Embryonic facial prominence (tissue), 1 donor: ENCODE measurements at regions not wholly inside any gene's neighbourhood (a gene's known extent, or its start where the extent isn't known, plus 50 kb on each side); places are given as distances from the start of the nearest gene placed in this dataset.
"Not testable (repeated sequence)": the region's sequence is repeated elsewhere in the genome, so short reads cannot be mapped to it uniquely, and the experiment has no call there.

ENCODE experiments used
- DNase-seq: peaks from one replicate; pipeline ENCODE4 v3.0.0-alpha.2; 2016; ENCODE audit errors: extremely low spot score

DNA sequence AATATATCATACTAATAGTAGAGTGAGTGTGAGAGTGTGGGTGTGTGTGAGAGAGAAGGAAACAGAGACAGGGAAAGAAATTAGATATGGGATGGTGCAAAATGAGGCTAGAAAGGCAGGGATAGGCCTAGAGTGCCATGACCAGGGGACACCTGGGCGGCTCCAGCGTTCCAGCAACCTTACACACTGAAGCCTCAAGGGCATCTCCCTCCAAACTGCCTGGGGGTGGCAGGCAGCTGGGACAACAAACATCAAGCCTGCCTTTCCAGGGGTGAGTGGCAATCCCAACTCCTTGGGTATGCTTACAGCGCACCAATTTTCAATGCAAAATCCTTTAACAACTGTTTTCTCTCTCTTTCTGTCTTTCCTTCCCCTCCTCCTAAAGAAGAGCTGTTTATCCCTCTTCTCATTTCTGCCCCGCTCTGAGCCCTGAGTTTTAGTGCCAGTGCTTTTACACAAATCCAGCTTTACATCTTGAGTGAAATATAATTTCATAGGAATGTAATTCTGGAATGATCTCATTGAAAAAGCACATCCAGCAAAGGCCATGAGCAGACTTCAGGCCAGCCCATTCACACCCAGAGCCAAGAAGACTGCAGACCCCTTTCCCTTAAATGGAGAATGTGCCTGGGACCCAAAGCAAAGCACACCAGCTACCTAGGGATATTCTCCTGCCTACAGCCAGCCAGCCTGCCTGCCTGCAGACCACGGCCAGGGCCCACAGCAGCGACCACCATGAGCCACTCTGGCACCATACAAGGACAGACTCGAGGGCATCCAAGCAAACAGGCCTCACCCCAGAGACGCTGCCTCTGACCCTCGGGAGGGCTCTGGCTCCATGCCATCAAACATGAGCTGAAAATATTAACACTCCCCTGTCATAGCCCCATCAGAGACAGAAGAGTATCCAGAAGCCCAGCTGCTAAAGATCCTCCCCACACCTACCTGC is 90.3 kb downstream of the RPL27A start:
- DNase-seq = no peak

DNA sequence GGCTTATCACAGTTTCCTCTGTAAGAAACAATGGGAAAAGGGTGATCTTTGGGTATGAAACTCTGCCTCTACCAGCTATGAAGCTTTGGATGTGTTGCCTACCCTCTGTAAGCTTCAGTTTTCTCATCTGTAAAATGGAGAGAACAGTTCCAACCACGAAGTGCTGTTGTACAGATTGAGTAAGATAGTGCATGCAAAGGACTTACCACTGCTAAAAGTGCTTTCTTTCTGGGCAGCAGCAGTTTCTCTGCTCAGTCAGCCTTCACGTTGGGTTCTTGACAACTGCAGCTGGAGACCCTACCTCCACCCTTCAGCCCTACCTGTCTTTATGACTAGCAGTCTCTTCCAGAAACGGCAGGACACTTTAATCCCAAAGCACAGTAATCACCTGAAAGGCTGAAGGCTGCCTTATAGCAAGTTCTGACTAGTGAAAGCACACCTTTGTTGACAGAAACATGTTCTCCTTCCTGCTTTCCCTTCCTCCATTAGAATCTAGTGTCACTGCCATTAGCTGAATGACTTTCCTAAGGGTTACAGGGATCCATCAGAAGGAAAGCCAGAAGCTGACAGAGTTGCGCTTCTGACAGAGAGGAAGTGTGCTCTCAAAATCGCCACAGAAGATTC is 91.4 kb downstream of the RPL27A start:
- DNase-seq = no peak

DNA sequence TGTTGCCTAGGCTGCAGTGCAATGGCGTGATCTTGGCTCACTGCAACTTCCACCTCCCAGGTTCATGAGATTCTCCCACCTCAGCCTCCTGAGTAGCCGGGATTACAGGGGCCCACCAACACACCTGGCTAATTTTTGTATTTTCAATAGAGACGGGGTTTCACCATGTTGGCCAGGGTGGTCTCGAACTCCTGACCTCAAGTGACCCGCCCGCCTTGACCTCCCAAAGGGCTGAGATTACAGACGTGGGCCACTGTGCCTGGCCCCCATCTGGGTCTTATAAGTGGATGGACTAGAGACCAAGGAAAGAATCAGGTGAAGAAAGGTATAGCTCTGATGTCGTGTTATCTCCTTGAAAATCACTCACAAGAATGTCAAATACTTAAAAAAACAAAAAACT is 92.3 kb downstream of the RPL27A start:
- DNase-seq = not testable (repeated sequence)

DNA sequence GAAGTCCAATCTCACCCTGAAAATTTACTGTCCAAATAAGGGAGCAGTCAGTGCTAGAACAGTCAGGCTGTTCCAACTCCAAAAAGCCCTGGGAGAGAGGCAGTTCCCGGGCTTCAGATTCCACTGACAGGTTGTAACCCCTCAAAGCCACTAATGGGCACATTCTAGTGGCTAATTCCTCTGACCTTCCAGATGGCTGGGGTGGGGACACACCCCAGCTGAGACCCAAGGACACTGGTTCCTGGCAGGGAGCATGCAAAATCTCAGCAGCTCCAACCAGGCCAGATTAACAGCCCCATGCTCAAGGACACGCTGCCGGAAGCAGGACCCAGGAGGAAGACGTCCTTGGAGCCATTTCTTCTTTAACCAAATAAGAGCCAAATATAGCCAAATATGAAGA is 92.7 kb downstream of the RPL27A start:
- no peak for DNase-seq

DNA sequence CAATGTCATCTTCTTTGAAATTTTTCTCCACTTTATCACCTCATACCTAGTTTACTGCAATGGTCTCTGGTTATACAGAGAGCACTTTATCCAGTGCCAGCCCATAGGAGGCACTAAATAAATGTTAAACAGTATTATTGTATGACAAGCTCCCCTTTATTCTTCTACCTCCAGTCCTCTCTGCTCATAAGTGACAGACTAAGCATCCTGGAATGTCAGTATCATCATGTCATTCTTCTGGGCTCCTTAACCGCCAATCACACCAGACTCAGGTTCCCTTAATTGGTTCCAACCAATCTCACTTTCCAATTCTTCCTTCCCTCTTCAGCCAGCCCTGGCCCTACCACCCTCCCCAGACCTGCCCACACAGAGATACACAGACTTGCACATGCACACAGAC is 93.1 kb downstream of the RPL27A start:
- no peak for DNase-seq

DNA sequence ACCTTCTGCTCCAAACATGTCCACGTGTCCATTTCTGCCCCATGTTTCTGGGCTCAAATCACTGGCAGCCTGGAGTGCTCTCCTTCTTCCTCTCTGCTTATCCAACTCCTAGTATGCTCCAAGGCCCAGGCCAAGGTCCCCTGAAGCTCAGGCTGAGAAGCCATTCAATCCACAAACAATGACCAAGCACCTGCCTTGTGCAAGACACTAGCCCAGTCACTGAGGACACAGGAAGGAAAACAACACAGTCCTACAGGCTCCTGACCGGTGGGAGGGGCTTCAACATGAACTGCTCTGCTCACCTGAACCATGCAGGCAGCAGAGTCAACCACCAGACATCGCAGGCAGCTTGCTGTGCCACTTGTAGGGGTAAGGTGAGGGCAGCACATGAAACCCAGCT is 93.6 kb downstream of the RPL27A start:
- DNase-seq = no peak

DNA sequence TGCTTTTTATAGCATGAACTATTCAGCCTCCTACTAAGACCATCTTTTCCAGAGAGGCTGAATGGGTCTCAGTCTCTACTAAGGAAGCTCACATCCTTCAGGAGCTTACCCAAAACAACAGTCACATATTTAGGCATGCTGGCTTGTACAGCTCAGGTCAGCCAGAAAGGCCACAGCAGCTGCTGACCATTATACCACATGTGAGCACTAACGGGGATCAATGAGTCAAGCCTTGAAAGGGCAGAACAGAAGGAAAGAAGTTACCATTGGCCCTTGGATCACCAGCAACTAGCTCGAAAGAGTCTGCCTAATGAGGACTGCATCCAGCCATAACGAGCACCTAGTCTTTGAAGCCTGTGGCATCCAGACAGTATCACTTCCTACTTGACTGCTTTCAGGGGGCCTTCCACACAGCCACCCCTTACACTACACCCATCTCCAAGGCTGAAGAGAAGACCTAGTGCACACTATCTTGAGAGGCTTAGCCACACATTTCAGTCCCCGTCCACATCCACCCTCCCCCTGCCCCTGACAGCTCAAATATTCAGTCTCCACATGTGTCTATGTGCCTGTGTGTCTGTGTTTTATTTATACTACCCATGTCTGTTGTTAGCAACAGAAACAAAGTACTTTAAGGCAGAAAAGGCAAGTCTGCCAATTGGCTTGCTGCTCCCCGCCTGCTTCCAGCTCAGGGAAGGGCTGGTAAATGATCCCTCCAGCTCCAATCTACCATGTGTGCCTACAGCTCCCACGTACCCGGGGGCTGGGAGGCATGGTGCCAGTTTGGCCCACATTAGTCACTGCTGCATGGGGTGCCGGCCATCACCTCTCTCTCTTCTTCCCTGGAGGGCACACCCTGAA is 95.5 kb downstream of the RPL27A start:
- peak; percentile 56 for DNase-seq

DNA sequence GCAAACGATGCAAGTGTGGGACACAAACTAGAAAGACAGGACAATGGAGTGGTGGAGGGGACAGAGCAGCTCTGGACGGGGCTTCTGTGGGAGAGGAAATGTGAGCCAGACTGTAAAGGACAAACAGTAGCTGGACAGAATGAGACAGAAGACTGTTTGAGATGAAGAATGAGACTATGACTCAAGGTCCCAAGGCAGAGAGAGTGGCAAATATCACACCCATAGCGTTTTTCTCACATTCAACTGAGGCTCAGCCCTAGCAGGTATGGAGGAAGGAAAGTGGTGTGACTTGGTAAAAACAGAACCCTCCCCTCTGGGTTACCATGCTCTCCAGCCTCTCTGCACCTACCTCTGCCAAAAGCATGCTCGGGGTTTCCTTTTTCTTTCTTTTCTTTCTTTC is 96.5 kb downstream of the RPL27A start:
- DNase-seq = no peak

DNA sequence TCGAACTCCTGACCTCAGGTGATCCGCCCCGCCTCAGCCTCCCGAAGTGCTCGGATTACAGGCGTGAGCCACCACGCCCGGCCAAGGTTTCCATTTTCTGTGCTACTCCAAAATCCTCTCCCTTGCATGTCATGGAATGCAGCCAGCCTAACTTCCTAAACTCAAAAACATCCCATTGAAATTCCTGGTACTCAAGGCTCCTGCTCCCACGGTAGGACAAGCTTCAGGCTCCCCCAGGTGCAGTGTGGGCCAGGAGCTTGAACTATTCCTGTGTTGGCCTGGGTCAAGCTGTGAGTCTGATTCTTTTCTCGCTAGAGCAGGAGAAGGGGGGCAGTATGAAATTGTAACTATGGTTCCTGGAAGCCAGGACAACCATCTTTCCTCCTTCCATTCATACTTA is 97.1 kb downstream of the RPL27A start:
- DNase-seq = no peak

DNA sequence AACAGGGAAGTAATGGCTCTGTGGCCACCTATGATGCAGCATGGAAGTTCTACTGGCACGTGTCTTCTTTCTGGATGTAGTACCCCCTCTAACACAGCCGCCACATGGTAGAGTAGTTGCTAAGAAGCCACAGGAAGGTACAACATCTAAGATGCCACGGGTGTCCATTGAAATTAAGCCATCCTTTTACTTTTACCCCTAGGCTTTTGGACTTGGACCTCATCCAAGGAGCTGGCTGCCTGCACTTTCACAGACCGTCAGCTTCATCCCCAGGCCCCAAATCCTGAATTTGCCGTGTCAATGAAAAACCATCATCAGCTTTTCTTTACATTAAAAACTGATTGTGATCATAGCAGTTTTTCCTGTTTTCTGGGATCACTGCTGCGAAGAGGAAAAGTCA is 102.4 kb downstream of the RPL27A start:
- no peak for DNase-seq

DNA sequence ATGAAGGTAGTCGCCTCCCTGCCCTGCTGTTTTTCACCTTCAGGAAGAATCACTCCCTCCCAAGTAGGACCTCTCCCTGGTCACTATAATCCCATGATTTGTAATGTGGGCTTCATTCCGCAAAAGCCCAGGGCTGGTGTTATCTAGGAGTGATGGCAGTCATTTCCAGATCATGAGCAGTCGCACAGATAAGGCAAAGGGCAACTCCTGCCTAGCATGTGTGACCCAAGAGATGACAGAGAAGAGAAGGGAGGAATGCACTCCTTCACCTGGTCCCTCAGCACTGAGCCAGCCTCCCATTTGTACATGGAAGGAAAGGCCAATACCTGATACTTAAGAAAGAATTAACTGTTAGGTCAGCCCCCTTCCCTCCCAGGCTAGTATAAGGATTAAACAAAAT is 102.9 kb downstream of the RPL27A start:
- no peak for DNase-seq

DNA sequence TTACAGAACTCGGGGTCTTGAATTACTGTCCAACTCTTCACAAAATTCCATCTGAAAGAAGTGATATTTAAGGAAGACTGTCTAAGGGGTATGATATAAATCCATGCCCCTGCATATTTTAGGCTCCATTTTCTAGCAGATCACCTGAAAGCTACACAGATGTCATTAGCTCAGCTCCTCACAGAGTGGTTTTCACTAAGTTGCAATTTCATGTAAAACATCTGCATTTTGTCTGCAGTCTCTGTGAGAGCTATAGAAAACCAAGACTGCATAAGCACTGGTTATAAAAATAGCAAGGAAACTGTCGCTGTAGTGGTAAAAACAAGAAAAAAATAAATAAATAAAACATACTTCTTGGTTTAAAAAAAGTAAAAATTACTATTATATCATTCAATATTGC is 103.4 kb downstream of the RPL27A start:
- DNase-seq = no peak

DNA sequence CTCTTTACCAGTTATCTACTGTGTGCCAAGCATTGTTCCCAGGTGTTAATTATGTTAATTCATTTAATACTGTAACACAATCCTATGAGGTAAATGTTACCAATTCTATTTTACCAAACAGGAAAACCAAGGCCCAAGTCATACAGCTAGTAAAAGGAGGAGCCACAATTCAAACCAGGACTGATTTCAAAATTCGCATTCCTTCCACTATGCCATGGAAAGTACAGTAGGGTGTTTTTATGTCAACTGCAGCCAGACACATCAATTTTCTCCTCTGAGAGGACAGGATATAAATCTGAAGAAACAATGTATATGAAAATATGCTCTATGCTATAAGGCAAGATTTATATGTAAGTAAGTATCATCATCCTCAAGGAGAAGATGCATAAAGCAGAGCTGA is 104.3 kb downstream of the RPL27A start:
- no peak for DNase-seq

DNA sequence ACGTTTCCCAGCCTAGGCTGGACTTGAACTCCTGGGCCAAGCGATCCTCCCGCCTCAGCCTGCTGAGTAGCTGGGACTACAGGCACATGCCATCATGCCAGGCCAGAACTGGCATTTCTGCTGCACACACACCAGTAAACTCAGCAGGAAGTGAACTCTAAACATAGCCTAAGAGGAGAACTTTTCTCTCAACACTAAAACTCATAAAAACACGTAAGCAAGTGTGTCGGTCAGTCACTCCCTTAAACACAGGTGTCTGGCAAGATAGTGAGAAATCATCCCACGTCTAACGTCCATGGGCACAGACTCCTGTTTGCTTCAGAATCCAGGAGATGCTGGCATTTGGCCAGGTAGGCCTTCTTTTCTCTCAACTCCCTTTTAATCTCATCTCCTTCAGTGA is 104.8 kb downstream of the RPL27A start:
- no peak for DNase-seq

DNA sequence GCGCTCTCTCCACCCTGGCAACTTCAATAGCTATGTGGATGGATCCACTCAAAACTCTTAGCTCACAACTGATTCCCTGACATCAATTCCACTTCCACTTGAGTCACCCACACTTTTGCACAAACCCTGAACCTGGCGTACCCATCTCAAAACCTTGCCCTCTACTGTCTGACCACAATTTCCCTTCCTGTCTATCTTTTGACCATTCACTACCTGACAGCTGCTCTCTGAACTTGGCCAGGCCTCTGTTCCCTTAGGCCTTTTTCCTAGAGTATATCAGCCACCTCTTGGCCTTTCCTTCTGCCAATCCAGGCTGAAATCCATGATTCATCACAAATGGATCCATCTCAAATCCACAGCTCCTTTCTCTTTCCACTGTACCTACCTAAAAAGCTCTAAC is 106.0 kb downstream of the RPL27A start:
- DNase-seq = no peak

DNA sequence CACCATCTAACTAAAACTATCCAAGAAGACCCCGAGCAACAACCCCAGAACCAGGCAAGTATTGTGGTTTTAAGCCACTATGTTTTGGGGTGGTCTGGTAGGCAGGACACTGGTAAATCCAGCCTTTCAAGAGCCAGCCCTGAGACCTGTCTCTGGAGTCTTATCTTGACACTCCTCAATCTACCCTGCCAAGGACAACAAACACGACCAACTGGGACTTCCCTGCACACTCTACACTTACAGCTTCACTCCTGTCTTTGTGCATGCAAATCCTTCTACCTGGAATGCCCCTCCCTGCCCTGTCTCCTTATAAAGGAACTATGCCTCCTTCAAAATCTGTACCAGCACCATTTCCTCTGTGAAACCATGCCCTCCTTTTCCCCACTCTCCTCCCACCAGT is 107.3 kb downstream of the RPL27A start:
- no peak for DNase-seq

DNA sequence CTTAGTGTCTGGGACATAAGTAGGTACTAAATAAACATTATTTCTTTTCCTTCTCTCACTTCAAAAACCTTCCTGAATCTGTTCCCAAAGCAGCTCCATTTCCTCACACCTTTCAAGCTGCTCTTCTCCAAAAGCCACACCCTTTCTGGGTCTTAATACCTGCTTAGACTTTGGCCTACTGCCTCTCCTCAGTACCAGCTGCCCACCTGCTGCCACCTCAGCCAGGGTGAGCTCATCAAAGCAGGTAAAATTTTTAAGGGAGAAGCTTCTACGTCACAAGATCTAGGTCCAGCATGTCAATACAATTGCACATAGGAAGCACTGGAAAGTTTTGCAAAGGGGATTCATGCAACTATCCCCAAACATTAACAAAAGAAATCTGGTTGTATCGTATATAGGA is 108.4 kb downstream of the RPL27A start:
- no peak for DNase-seq

DNA sequence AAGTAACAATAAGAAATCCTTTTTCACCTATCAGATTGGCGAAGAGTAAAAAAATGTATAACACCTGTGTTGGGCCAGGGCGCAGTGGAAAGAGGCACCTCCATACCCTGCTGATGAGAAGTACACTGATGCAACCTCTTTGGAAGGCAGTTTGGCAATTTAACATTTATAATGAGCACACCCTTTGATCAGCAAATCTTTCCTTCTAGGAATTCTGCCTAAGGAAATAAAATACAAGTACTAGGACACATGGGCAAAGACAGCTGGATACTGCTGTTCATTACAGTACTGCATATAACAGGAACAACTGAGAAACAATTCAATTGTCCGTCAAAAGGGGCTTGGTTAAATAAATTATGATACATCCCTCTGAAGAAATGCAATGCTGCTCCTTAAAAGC is 110.1 kb downstream of the RPL27A start:
- no peak for DNase-seq

DNA sequence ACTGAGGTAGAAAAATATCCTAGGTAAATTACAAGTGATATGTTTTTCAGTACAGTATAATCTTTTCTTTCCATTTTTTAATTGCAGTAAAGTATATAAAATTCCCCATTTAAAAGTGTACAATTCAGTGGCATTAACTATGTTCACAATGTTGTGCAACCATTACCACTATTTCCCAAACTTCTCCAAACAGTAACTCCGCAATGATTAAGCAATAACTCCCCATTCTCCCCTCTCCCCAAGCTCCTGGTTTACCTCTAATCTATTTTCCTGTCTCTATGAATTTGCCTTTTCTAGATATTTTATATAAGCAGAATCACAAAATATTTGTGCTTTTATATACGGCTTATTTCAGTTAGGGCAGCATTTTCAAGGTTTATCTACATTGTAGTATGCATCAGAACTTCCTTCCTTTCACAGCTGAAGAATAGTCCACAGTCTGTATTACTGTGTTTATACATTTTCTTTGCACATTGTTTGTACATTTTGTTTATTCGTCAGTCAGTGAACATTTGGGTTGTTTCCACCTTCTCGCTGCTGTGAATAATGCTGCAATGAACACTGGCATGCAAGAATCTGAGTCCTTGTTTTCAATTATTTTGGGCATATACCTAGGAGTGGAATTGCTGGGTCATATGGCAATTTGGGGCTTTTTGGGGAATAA is 110.7 kb downstream of the RPL27A start:
- no peak for DNase-seq

DNA sequence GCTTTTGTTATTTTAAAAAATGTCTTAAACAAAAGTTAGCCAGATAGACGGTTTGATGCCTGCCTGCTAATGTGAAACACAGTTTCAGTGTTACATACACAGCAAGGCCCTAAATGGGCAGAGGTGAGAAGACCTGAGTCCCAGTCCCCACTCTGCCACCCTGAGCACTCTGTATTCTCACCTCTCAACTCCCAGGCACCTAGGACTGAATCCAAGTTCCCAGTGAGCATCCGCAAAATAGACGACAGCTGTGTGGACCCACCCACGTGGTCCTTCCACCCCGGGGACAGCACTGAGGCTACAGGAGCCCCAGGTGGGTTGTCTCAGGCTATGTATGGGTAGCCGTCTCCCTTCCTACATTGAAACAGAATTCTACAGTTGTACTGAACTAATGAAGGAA is 111.5 kb downstream of the RPL27A start:
- DNase-seq = no peak

DNA sequence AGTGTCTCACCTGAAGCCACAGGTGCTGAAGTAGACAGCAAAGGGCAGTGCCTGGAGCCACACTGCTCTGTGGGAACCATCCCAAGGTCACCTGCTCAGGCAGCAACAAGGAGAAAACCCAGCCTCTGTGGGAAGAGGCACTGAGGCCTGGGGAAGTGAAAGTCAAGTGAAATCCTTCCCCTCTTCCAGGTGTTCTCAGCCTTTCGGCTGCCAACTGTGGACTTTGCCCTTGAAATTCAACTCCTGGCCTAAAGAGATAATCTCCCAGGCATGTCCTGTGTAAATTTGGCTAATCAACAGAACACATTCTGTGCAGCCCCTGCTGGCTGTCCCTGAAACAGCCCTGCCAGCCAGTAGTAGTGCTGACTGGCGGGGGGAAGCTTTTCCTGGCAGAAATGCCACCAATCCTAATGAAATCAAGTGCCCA is 112.1 kb downstream of the RPL27A start:
- no peak for DNase-seq

DNA sequence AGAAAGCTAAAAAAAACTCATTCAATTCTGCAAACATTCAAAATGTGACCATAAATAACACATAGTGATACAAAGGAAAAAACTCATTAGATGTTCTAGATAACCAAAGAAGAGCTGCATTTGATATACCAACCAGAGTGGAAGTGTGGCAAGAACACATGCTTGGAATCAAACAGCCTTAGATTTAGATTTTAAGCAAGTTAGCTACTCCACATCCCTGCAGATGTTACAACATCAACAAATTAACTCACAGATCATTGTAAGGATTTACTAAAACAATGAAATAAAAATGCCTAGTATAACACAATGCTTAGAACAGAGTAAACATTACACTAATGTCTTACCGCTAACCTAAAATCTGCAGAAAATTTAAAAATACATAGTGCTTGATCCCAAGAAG is 114.0 kb upstream of the AKIP1 start:
- DNase-seq = no peak
